ENCODE measurements at regions not wholly inside any gene's neighbourhood (a gene's known extent, or its start where the extent isn't known, plus 50 kb on each side); places are given as distances from the start of the nearest gene placed in this dataset.

- H3K27ac ChIP-seq, result no peak overlapping the region
- no peaks in the 10 kb centered on the region for H3K27me3 ChIP-seq
- no peak for ATAC-seq
- TF ChIP-seq EP300 (IDR thresholded peaks at IDR 0.05) (no peak), POLR2A (IDR thresholded peaks at IDR 0.05) (no peak), POLR2AphosphoS5 (IDR thresholded peaks at IDR 0.05) (no peak)
- TF ChIP-seq, protein P1, sequence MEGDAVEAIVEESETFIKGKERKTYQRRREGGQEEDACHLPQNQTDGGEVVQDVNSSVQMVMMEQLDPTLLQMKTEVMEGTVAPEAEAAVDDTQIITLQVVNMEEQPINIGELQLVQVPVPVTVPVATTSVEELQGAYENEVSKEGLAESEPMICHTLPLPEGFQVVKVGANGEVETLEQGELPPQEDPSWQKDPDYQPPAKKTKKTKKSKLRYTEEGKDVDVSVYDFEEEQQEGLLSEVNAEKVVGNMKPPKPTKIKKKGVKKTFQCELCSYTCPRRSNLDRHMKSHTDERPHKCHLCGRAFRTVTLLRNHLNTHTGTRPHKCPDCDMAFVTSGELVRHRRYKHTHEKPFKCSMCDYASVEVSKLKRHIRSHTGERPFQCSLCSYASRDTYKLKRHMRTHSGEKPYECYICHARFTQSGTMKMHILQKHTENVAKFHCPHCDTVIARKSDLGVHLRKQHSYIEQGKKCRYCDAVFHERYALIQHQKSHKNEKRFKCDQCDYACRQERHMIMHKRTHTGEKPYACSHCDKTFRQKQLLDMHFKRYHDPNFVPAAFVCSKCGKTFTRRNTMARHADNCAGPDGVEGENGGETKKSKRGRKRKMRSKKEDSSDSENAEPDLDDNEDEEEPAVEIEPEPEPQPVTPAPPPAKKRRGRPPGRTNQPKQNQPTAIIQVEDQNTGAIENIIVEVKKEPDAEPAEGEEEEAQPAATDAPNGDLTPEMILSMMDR (IDR thresholded peaks at IDR 0.05), result no peak
- H3K36me3 ChIP-seq, result no peaks in the 10 kb centered on the region
- 90 to 92% methylated on average over 1 of the region's 1 CpG for WGBS, 2 donors (ENCODE audit: low coverage in 1 of 2)
- H3K4me3 ChIP-seq, result no peak overlapping the region
- H3K4me1 ChIP-seq, result no peaks in the 10 kb centered on the region
- H3K9me3 ChIP-seq, result no peaks in the 10 kb centered on the region
Observed at GRCh38 chr13:89763005-89763404, 1584.5 kb upstream of the MIR17HG start.

DNA sequence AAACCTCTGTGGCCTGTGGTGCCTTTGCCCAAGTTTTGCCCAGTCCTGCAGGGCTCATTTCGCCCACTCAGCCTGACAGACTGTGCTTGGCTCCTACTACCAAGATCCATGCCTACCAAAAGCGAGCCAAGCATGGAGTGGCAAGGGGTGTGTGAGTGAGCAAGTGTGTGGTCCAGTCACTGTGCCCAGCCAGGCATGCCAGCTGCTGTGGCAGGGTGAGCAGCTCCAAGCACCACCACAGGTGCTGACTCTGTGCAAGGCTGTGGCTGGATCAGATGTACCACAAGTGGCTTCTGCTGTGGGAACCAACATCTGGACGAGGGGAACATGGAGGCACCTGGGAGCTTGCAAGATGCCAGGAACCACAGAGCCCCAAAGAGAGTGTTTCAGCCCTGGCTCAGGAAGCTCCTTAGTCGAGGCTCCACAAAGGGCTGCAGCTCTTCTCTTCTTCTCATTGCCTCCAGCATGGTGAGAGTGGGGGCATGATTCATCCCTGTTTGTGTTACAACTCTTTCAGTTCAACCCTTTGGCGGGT is 1564.2 kb upstream of the MIR17HG start:
- Histone ChIP-seq H3K27ac (no peak overlapping the region), H3K36me3 (no peaks in the 10 kb centered on the region), H3K4me1 (no peaks in the 10 kb centered on the region), H3K27me3 (no peaks in the 10 kb centered on the region), H3K4me3 (no peak overlapping the region), H3K9me3 (no peaks in the 10 kb centered on the region)
- ATAC-seq, result no peak
- no peak for TF ChIP-seq EP300 (IDR thresholded peaks at IDR 0.05)
- TF ChIP-seq POLR2A (IDR thresholded peaks at IDR 0.05), result no peak
- TF ChIP-seq POLR2AphosphoS5 (IDR thresholded peaks at IDR 0.05), result no peak
- TF ChIP-seq, protein P1 (IDR thresholded peaks at IDR 0.05), result no peak
- WGBS, 2 donors (ENCODE audit: low coverage in 1 of 2), result 89% methylated on average over 3 of the region's 5 CpGs; no CpG with 5 or more reads in 1 of the 2 donors

- Histone ChIP-seq H3K9me3 (no peaks in the 10 kb centered on the region), H3K27me3 (no peaks in the 10 kb centered on the region), H3K4me3 (no peak overlapping the region), H3K27ac (no peak overlapping the region), H3K36me3 (no peaks in the 10 kb centered on the region), H3K4me1 (no peaks in the 10 kb centered on the region)
- 89 to 100% methylated on average over 3 to 4 of the region's 13 CpGs for WGBS, 2 donors (ENCODE audit: low coverage in 1 of 2)
- TF ChIP-seq POLR2A (IDR thresholded peaks at IDR 0.05) (no peak), POLR2AphosphoS5 (IDR thresholded peaks at IDR 0.05) (no peak), EP300 (IDR thresholded peaks at IDR 0.05) (no peak)
- TF ChIP-seq, protein P1 (IDR thresholded peaks at IDR 0.05), result no peak
- peak; percentile 36 for ATAC-seq
Observed at GRCh38 chr13:89784161-89784809, 1563.2 kb upstream of the MIR17HG start.

DNA sequence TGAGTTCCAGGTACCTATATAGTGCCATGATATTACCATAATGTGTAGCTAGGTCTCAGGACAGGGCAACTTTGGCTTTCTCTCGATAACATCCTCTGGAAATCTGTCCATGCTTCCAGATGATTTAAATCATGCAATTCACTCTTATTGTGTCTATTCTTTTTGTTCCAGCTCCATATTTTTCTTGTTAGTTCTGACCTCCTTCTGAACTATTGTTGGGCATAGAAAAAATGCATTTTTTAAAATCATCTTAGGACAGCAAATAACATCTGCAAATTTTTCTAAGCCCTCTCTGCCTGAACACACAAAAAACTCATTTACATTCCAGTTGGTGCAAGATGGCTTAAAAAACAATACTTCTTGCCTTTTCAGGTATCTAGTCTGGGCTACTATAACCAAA is 1561.0 kb upstream of the MIR17HG start:
- Histone ChIP-seq H3K4me3 (no peak overlapping the region), H3K36me3 (no peaks in the 10 kb centered on the region), H3K27ac (no peak overlapping the region), H3K9me3 (no peaks in the 10 kb centered on the region), H3K27me3 (no peaks in the 10 kb centered on the region), H3K4me1 (no peaks in the 10 kb centered on the region)
- ATAC-seq, result no peak
- 33 to 88% methylated on average over 1 of the region's 1 CpG for WGBS, 2 donors (ENCODE audit: low coverage in 1 of 2)
- TF ChIP-seq POLR2A (IDR thresholded peaks at IDR 0.05), result no peak

DNA sequence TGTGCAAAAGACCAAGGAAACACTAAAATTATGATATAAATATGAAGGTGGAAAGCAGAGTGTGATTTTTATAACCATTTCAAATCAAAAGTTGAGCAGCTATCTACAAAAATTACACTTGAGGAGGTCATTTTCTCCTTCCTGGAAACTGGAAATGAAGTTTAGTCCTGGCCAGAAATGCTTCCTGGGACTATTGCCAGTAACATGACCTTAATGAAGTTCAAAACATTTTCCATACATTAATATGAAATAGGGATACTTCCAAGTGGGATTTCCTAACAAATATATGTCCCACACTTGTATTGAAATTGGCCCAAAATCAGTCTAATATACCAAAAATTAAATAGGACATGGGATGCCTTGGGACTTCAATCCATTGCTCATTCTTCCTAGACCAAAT is 1556.8 kb upstream of the MIR17HG start:
- Histone ChIP-seq H3K4me3 (no peak overlapping the region), H3K36me3 (no peaks in the 10 kb centered on the region), H3K27ac (no peak overlapping the region), H3K9me3 (no peaks in the 10 kb centered on the region), H3K27me3 (no peaks in the 10 kb centered on the region), H3K4me1 (no peaks in the 10 kb centered on the region)
- no peak for TF ChIP-seq POLR2A (IDR thresholded peaks at IDR 0.05)
- TF ChIP-seq EP300 (IDR thresholded peaks at IDR 0.05), result no peak
- TF ChIP-seq POLR2AphosphoS5 (IDR thresholded peaks at IDR 0.05), result no peak
- TF ChIP-seq, protein P1 (IDR thresholded peaks at IDR 0.05), result no peak
- no peak for ATAC-seq

All from gastroesophageal sphincter (tissue), 4 donors.